H1 (cell line): ENCODE measurements at regions not wholly inside any gene's neighbourhood (a gene's known extent, or its start where the extent isn't known, plus 50 kb on each side); places are given as distances from the start of the nearest gene placed in this dataset.

ENCODE experiments used
- CHD2 ChIP-seq: IDR thresholded peaks from 2 replicates; pipeline ENCODE4 v1.6.1; 2012; ENCODE audit warnings: low read length, improper control_type of control experiment
- EP300 ChIP-seq, 2 experiments: IDR thresholded peaks; 1 replicate in 1 of 2; 2 replicates in 1 of 2; pipeline ENCODE4 v1.6.1; 2011 to 2012; ENCODE audit warnings: low read depth in 2 of 2, low read length in 2 of 2, mild to moderate bottlenecking in 2 of 2, borderline replicate concordance in 1 of 2, inconsistent platforms in 1 of 2, moderate library complexity in 1 of 2
- GABPA ChIP-seq: IDR thresholded peaks from 2 replicates; pipeline ENCODE4 v1.6.1; 2011; ENCODE audit warnings: mild to moderate bottlenecking, low read length, moderate library complexity, borderline replicate concordance; ENCODE audit not compliant: insufficient read depth
- HDAC6 ChIP-seq: IDR thresholded peaks from one replicate; pipeline ENCODE4 v1.7.1; 2012; ENCODE audit warnings: low read depth, mild to moderate bottlenecking, inconsistent platforms, low read length, moderate library complexity
- JUN ChIP-seq: IDR thresholded peaks from 2 replicates; pipeline ENCODE4 v1.6.1; 2011; ENCODE audit warnings: low read depth, mild to moderate bottlenecking, improper control_type of control experiment, low read length
- KDM5A ChIP-seq: fragments of 200-600 bp; IDR thresholded peaks from 2 replicates; pipeline ENCODE4 v1.7.1; 2012; ENCODE audit warnings: mild to moderate bottlenecking, low read length, inconsistent platforms, mixed read lengths
- POLR2A ChIP-seq, 2 experiments: IDR thresholded peaks; 1 replicate in 1 of 2; 2 replicates in 1 of 2; pipeline ENCODE4 v1.6.1; 2011; ENCODE audit warnings: low read depth in 2 of 2, low read length in 2 of 2, mild to moderate bottlenecking in 2 of 2; ENCODE audit errors: control extremely low read depth in 1 of 2
- RAD21 ChIP-seq, 2 experiments: IDR thresholded peaks in 1 of 2; conservative IDR thresholded peaks in 1 of 2; 2 replicates each; pipeline ENCODE4 v1.6.1; 2011; ENCODE audit warnings: low read depth in 2 of 2, low read length in 2 of 2, improper control_type of control experiment in 1 of 2, inconsistent platforms in 1 of 2, mild to moderate bottlenecking in 1 of 2, moderate library complexity in 1 of 2
- TAF1 ChIP-seq: IDR thresholded peaks from 2 replicates; pipeline ENCODE4 v1.6.1; 2011; ENCODE audit warnings: mild to moderate bottlenecking, low read depth, low read length
- TF ChIP-seq, protein P1 (sequence below), 3 experiments: IDR thresholded peaks; 1 replicate in 2 of 3; 2 replicates in 1 of 3; pipeline versions ENCODE4 v1.5.1 to v1.6.1; 2011; ENCODE audit warnings: low read length in 3 of 3, mild to moderate bottlenecking in 3 of 3, inconsistent platforms in 2 of 3, low read depth in 1 of 3, moderate library complexity in 1 of 3; ENCODE audit not compliant: insufficient read depth in 1 of 3; ENCODE audit errors: control extremely low read depth in 1 of 3
- TF ChIP-seq, protein P2 (sequence below): IDR thresholded peaks from 2 replicates; pipeline ENCODE4 v1.6.1; 2012; ENCODE audit warnings: inconsistent platforms
- TF ChIP-seq, protein P3 (sequence below): IDR thresholded peaks from 2 replicates; pipeline ENCODE4 v1.6.1; 2012; ENCODE audit warnings: inconsistent platforms

DNA sequence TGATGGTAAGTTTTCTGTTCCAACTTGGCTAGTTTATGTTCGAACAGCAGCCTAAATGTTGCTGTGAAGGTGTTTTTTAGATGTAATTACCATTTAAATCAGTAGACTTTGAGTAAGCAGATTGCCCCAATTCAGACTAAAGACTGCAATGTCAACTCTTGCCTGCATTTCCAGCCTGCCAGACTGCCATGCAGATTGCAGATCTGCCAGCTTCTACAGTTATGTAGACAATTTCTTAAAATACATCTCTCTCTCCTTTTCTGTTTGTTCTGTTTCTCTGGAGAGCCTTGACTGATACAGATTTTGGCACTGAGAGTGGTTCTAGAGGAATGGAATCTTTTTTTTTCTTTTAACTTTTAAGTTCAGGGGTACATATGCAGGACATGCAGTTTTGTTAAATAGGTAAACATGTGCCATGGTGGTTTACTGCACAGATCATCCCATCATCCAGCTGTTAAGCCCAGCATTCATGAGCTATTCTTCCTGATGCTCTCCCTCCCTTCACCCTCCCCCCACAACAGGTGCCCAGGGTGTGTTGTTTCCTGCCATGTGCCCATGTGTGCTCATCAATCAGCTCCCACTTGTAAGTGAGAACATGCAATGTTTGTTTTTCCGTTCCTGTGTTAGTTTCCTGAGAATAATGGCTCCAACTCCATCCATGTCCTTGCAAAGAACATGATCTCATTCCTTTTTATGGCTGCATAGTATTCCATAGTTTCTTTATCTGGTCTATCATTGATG is 227.8 kb downstream of the CPE start:
- TF ChIP-seq, protein P1, sequence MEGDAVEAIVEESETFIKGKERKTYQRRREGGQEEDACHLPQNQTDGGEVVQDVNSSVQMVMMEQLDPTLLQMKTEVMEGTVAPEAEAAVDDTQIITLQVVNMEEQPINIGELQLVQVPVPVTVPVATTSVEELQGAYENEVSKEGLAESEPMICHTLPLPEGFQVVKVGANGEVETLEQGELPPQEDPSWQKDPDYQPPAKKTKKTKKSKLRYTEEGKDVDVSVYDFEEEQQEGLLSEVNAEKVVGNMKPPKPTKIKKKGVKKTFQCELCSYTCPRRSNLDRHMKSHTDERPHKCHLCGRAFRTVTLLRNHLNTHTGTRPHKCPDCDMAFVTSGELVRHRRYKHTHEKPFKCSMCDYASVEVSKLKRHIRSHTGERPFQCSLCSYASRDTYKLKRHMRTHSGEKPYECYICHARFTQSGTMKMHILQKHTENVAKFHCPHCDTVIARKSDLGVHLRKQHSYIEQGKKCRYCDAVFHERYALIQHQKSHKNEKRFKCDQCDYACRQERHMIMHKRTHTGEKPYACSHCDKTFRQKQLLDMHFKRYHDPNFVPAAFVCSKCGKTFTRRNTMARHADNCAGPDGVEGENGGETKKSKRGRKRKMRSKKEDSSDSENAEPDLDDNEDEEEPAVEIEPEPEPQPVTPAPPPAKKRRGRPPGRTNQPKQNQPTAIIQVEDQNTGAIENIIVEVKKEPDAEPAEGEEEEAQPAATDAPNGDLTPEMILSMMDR (IDR thresholded peaks at IDR 0.05; ENCODE audit: control extremely low read depth in 1 of 3, insufficient read depth in 1 of 3, low read depth in 1 of 3, low read length in 3 of 3): no peak
- TF ChIP-seq GABPA (no peak), RAD21 (IDR thresholded peaks at IDR 0.05 in 1 of 2, conservative IDR thresholded peaks at IDR 0.05 in 1 of 2; ENCODE audit: low read depth in 2 of 2, low read length in 2 of 2) (no peak), CHD2 (no peak), EP300 (IDR thresholded peaks at IDR 0.05; ENCODE audit: borderline replicate concordance in 1 of 2, low read depth in 2 of 2, low read length in 2 of 2) (no peak), TAF1 (no peak), HDAC6 (no peak), POLR2A (IDR thresholded peaks at IDR 0.05; ENCODE audit: control extremely low read depth in 1 of 2, low read depth in 2 of 2, low read length in 2 of 2) (no peak), KDM5A (no peak), JUN (no peak)
- TF ChIP-seq, protein P2, sequence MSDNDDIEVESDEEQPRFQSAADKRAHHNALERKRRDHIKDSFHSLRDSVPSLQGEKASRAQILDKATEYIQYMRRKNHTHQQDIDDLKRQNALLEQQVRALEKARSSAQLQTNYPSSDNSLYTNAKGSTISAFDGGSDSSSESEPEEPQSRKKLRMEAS: no peak
- TF ChIP-seq, protein P3, sequence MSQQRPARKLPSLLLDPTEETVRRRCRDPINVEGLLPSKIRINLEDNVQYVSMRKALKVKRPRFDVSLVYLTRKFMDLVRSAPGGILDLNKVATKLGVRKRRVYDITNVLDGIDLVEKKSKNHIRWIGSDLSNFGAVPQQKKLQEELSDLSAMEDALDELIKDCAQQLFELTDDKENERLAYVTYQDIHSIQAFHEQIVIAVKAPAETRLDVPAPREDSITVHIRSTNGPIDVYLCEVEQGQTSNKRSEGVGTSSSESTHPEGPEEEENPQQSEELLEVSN: no peak
